ENCODE measurements at regions not wholly inside any gene's neighbourhood (a gene's known extent, or its start where the extent isn't known, plus 50 kb on each side); places are given as distances from the start of the nearest gene placed in this dataset.

DNA sequence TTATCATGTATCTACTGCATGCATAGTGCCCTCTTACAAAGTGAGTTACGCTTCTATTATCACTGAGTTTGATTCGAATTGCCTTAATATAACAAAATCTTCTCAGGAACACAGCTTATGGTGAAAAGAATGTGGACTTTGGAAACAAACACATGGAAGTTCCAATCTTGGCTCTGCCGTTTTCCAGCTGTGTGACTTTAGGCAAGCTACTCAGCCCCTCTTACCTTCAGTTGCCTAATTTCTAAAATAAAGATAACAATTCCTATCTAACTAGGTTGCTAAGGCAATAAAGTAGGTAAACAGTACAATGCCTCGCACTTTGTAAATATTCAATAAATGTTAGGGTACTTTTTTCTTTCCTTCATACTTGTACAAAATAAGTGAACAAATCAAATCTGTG, 104.0 kb upstream of the GRIA3 start:
- TF ChIP-seq, protein P1, sequence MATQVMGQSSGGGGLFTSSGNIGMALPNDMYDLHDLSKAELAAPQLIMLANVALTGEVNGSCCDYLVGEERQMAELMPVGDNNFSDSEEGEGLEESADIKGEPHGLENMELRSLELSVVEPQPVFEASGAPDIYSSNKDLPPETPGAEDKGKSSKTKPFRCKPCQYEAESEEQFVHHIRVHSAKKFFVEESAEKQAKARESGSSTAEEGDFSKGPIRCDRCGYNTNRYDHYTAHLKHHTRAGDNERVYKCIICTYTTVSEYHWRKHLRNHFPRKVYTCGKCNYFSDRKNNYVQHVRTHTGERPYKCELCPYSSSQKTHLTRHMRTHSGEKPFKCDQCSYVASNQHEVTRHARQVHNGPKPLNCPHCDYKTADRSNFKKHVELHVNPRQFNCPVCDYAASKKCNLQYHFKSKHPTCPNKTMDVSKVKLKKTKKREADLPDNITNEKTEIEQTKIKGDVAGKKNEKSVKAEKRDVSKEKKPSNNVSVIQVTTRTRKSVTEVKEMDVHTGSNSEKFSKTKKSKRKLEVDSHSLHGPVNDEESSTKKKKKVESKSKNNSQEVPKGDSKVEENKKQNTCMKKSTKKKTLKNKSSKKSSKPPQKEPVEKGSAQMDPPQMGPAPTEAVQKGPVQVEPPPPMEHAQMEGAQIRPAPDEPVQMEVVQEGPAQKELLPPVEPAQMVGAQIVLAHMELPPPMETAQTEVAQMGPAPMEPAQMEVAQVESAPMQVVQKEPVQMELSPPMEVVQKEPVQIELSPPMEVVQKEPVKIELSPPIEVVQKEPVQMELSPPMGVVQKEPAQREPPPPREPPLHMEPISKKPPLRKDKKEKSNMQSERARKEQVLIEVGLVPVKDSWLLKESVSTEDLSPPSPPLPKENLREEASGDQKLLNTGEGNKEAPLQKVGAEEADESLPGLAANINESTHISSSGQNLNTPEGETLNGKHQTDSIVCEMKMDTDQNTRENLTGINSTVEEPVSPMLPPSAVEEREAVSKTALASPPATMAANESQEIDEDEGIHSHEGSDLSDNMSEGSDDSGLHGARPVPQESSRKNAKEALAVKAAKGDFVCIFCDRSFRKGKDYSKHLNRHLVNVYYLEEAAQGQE (IDR thresholded peaks at IDR 0.05; ENCODE audit: insufficient read depth in 1 of 2, low read depth in 2 of 2, low read length in 2 of 2): no peak
- TF ChIP-seq TAF1 (IDR thresholded peaks at IDR 0.05; ENCODE audit: borderline replicate concordance, insufficient read depth, low read length): no peak
- no peak for TF ChIP-seq SIN3A (IDR thresholded peaks at IDR 0.05; ENCODE audit: borderline replicate concordance, insufficient read depth, low read length)
- TF ChIP-seq POLR2AphosphoS5 (IDR thresholded peaks at IDR 0.05; ENCODE audit: low read depth, low read length): no peak
- no peak for TF ChIP-seq FOXP2 (optimal IDR thresholded peaks at IDR 0.05; ENCODE audit: borderline replicate concordance, extremely low read depth, extremely low read length, insufficient read depth)

DNA sequence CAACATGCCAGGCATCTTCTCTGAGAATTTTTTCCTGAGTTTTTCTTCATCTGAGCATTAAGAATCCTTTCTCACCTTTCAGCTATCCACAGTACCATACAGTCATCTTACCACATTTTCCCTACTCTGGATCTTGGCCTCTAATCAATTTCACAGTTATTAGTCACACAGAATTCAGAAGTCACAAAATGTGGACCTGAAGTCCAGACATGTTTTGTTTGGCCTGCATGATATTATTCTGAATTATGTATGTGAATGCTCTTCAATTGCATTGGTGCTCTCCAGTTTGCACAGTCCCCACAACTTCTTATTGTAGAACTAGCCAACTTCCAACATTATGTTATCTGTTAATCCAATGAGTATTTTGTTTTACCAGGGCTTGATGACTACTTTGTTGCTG, 102.3 kb upstream of the GRIA3 start:
- TF ChIP-seq FOXP2 (optimal IDR thresholded peaks at IDR 0.05; ENCODE audit: borderline replicate concordance, extremely low read depth, extremely low read length, insufficient read depth): no peak
- TF ChIP-seq, protein P1 (IDR thresholded peaks at IDR 0.05; ENCODE audit: insufficient read depth in 1 of 2, low read depth in 2 of 2, low read length in 2 of 2): no peak
- TF ChIP-seq POLR2AphosphoS5 (IDR thresholded peaks at IDR 0.05; ENCODE audit: low read depth, low read length): no peak
- no peak for TF ChIP-seq TAF1 (IDR thresholded peaks at IDR 0.05; ENCODE audit: borderline replicate concordance, insufficient read depth, low read length)
- no peak for TF ChIP-seq SIN3A (IDR thresholded peaks at IDR 0.05; ENCODE audit: borderline replicate concordance, insufficient read depth, low read length)

DNA sequence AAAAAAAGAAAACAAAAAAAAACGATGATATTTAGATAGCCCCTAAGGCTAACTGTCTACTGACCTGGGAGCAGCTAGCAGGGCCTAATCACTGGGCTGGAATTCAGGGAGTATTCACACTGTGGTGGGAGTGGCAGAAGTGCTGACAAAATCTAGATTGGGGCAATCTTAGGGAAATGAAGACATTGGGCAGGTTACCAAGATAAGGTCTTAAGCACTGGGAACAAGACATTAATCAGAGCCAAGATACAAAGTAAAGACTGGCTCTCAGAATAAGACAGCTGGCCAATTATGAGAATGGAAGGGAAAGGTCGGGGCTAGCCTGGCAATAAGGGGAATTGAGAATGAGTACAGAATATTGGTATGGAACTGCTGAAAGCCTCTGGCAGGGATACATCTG, 100.2 kb upstream of the GRIA3 start:
- no peak for TF ChIP-seq SIN3A (IDR thresholded peaks at IDR 0.05; ENCODE audit: borderline replicate concordance, insufficient read depth, low read length)
- TF ChIP-seq, protein P1 (IDR thresholded peaks at IDR 0.05; ENCODE audit: insufficient read depth in 1 of 2, low read depth in 2 of 2, low read length in 2 of 2): no peak
- no peak for TF ChIP-seq FOXP2 (optimal IDR thresholded peaks at IDR 0.05; ENCODE audit: borderline replicate concordance, extremely low read depth, extremely low read length, insufficient read depth)
- TF ChIP-seq POLR2AphosphoS5 (IDR thresholded peaks at IDR 0.05; ENCODE audit: low read depth, low read length): no peak

GRCh38 chrX:123084797-123085196, 99.3 kb upstream of the GRIA3 start:
- TF ChIP-seq POLR2AphosphoS5 (IDR thresholded peaks at IDR 0.05; ENCODE audit: low read depth, low read length): no peak
- no peak for TF ChIP-seq FOXP2 (optimal IDR thresholded peaks at IDR 0.05; ENCODE audit: borderline replicate concordance, extremely low read depth, extremely low read length, insufficient read depth)
- TF ChIP-seq, protein P1 (IDR thresholded peaks at IDR 0.05; ENCODE audit: insufficient read depth in 1 of 2, low read depth in 2 of 2, low read length in 2 of 2): no peak
- TF ChIP-seq SIN3A (IDR thresholded peaks at IDR 0.05; ENCODE audit: borderline replicate concordance, insufficient read depth, low read length): no peak

DNA sequence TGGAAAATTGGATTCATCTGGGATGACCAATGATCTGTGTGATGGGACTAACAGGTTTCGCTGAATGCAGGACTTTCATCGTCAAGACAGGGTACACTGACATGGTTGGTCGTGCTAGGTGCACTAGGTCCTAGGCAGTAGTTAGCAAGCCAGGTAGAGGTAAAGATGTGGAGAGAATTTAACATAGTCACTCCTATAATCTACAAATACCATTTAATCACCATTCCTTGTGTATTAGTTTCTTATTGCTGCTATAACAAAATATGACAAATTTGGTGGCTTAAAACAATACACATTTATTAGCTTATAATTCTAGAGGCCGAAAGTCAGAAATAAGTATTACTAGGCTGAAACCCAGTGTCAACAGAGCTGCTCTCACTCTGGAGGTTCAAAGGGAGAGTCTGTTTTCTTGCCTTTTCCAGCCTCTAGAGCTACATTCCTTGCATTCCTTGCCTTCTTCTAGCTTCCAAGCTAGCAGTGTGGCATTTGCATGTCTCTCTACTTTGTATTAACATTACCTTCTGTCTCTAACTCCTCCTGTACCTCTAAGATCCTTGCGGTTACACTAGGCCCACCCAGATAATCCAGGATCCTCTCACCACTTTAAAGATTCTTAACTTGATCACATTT, 98.7 kb upstream of the GRIA3 start:
- TF ChIP-seq, protein P1 (IDR thresholded peaks at IDR 0.05; ENCODE audit: insufficient read depth in 1 of 2, low read depth in 2 of 2, low read length in 2 of 2): no peak
- TF ChIP-seq TAF1 (IDR thresholded peaks at IDR 0.05; ENCODE audit: borderline replicate concordance, insufficient read depth, low read length) (no peak), FOXP2 (optimal IDR thresholded peaks at IDR 0.05; ENCODE audit: borderline replicate concordance, extremely low read depth, extremely low read length, insufficient read depth) (no peak), SIN3A (IDR thresholded peaks at IDR 0.05; ENCODE audit: borderline replicate concordance, insufficient read depth, low read length) (no peak), POLR2AphosphoS5 (IDR thresholded peaks at IDR 0.05; ENCODE audit: low read depth, low read length) (no peak)

Measured in PFSK-1 (cell line).